DOHH2 (cell line): ENCODE measurements at regions not wholly inside any gene's neighbourhood (a gene's known extent, or its start where the extent isn't known, plus 50 kb on each side); places are given as distances from the start of the nearest gene placed in this dataset.

Experiments used
- CTCF ChIP-seq: fragments of 200-600 bp; sonication (generic); IDR thresholded peaks from one replicate; pipeline ENCODE4 v1.5.1; 2014; ENCODE audit warnings: antibody characterized with exemption, mild to moderate bottlenecking, low read depth, low read length; ENCODE audit not compliant: poor library complexity, severe bottlenecking
- EZH2phosphoT487 ChIP-seq: fragments of 200-600 bp; sonication (generic); IDR thresholded peaks from 2 replicates; pipeline ENCODE4 v1.6.1; 2017; ENCODE audit warnings: borderline replicate concordance, mild to moderate bottlenecking, antibody characterized with exemption, low read length, moderate library complexity, mixed read lengths

GRCh38 chr9:2469681-2470221 is 151.8 kb upstream of the VLDLR start:
- peak; percentile 17 for TF ChIP-seq CTCF
- TF ChIP-seq EZH2phosphoT487, result no peak
